GM21576 (cell line): ENCODE measurements at regions not wholly inside any gene's neighbourhood (a gene's known extent, or its start where the extent isn't known, plus 50 kb on each side); places are given as distances from the start of the nearest gene placed in this dataset.
"Not testable (repeated sequence)": the region's sequence is repeated elsewhere in the genome, so short reads cannot be mapped to it uniquely, and the experiment has no call there.

Experiments
- ATAC-seq: cut with Tn5 transposase; IDR thresholded peaks from one replicate; pipeline ENCODE4 v1.9.1; 2021; ENCODE audit warnings: mild to moderate bottlenecking, moderate library complexity; ENCODE audit not compliant: unreplicated experiment

- ATAC-seq, result peak; percentile 53
Observed at GRCh38 chr3:103134023-103134724, 699.4 kb downstream of the ZPLD1 start.

DNA sequence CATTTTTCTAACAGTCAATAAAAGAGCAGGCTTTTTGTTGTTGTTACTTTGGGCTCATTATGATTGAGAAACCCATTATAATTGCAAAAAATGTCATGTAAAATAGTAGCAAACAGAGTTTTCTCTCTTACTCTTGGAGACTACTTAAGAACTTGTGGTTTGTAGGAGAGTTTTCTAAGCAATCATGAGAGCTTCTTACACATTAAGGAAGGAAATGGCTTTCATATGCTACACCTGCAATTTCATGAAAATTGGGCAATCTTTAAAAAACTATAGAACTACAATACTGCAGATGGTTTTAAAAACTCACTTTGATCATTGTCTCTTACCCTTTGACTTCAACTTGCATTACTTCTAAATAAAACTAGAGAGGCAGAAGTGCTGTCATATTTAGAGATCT is 701.8 kb downstream of the ZPLD1 start:
- ATAC-seq, result no peak

- ATAC-seq, result no peak
Observed at GRCh38 chr3:103137830-103138229, 703.0 kb downstream of the ZPLD1 start.

- no peak for ATAC-seq
Observed at GRCh38 chr3:103158183-103158582, 723.4 kb downstream of the ZPLD1 start.

- ATAC-seq, result no peak
Observed at GRCh38 chr3:103166890-103167289, 732.1 kb downstream of the ZPLD1 start.

- ATAC-seq, result no peak
Observed at GRCh38 chr3:103167850-103168249, 733.0 kb downstream of the ZPLD1 start.

GRCh38 chr3:103169289-103169688 is 734.5 kb downstream of the ZPLD1 start:
- ATAC-seq, result no peak

GRCh38 chr3:103170651-103171050 is 735.8 kb downstream of the ZPLD1 start:
- no peak for ATAC-seq

GRCh38 chr3:103173940-103174339 is 739.1 kb downstream of the ZPLD1 start:
- no peak for ATAC-seq

- ATAC-seq, result no peak
Observed at GRCh38 chr3:103181160-103181559, 746.3 kb downstream of the ZPLD1 start.

DNA sequence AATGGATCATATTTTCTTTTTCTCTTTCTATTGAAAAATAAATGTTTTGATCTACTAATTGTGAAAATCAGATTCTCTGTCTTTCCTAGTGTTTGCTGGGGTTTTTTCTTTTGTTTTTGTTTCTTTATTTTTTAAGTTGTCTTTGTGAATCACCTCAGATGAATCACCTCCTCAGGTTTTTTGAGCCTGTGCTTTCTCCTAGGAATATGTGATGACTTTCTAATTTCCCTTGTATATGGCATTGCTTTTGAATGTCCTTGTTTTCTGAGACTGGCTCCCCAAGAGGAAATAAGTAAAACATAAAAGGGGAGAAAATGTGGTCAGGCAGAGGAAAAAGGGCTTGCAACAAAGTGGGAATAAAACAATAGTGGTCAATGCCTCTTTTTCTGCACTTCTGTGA is 750.0 kb downstream of the ZPLD1 start:
- no peak for ATAC-seq

DNA sequence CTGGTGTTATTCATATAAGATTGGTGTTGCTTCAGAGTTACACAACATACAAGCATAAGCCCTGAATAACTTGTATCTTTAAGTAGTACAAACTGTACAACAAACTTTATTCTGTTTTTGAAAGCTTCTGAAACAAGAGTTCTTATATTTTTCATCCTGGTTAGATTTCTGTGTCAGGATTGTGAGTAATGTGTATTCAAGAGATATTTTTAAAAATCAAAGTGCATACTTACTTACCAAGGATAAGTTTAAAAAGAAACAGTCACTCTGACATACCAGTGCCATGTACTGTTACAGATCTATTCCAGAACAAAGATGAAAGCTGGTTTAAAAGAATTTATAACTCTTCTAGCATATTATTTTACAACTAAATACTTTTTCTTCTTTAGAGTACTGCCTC is 755.1 kb downstream of the ZPLD1 start:
- no peak for ATAC-seq

GRCh38 chr3:103195216-103195615 is 760.4 kb downstream of the ZPLD1 start:
- no peak for ATAC-seq

DNA sequence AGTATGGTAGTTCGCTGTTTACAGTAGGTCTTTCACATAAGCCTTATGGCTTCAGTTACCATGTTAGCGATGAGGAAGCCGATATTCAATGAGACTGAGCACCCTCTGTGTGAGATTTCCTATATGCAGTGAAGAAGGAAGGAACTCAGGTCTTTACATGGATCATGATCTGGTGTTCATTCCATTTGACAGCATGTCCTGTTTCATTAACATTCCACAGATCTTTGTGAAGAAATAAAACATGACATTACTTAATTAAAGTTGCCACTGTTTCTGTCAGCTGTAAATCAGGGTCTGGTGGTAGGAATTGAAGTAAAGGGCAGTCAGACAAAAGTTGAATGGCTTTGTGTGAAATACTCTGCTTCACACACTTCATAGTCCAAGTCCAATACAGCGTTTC is 768.6 kb downstream of the ZPLD1 start:
- ATAC-seq, result no peak

- no peak for ATAC-seq
Observed at GRCh38 chr3:103210583-103210982, 775.8 kb downstream of the ZPLD1 start.

DNA sequence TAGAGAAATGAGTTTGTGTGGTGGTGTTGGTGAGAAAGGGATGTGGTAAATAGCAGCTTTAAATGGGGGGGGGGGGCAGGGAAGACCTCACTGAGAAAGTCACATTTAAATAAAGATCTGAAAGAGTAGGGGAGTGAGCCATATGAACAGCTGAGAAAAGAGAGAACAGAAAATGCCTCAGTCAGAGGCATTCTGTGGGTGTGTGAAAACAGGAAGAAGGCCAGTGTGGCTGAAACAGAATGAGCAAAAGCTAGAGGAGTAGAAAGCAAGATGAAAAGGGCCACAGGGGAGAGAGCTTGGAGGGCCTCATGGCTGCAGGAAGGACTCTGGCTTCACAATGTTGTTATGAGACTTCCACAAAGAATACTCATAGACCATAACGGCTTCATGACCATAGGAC is 783.3 kb downstream of the ZPLD1 start:
- peak; percentile 100 for ATAC-seq

GRCh38 chr3:103218793-103219192 is 784.0 kb downstream of the ZPLD1 start:
- no peak for ATAC-seq

- no peak for ATAC-seq
Observed at GRCh38 chr3:103227651-103228050, 792.8 kb downstream of the ZPLD1 start.

DNA sequence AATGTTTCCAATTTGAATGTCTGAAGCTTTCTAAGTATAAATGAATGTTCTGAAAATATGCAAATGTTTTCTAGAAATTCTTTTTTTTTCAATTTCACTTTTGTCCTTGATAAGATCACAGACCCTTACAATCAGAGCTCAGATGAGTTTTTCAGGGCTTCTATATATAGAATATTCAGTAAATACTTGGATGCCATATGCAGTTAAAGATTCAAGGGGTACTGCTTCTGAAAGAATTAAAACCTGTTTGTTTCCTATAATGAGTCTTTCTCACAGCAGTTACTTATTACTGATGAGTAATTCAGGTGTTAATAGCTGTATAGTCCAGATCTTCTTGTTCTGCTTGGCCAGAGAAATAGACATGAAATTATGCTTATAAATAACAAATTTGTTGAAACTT is 812.6 kb downstream of the ZPLD1 start:
- no peak for ATAC-seq

- ATAC-seq, result not testable (repeated sequence)
Observed at GRCh38 chr3:103254827-103255226, 820.0 kb downstream of the ZPLD1 start.

DNA sequence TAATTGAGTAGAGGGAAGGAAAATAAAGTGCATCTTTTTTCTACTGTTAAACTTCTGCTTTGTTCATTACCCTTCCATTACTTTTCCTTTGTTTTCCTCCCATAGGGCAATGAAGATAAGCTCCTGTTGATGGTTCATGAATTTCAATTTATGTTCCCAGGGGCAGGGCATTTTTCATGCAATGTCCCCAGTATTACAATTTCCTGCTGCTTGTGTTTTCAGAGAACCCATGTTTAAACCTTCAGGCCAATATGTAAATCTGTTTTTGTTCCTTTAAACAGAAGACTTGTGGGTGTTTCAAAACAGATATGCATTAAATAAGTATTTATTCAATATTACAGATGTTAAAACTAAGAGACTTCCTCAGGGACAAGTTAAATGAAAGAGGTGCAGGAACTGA is 834.5 kb downstream of the ZPLD1 start:
- ATAC-seq, result no peak

- ATAC-seq, result no peak
Observed at GRCh38 chr3:103271575-103271974, 836.8 kb downstream of the ZPLD1 start.

DNA sequence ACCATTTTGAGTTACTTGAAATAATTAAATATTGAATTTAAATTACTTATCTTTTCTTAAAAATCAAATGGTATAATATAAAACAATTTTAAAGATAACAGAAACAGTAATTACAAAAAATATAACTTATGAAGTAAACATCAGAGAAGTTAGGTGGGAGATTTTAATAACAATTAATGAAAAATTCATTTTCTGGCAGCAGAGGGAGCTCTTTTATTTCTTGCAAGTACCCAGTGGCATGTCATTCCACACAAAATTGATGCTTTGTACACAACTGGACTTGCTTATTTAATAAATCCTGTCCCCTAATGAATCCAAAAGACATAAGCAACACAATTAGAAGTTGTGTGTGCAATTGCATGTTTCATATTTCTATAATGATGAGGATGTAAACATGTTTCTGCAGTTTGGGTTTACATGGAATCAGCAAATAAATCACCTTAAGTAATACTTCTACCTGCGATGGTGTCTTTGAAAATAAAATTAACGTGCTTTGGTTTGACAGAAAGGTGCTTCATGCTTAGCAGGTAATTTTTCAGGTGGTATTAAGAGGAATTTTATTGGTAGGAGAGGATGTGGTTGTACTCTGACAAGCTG is 861.3 kb downstream of the ZPLD1 start:
- ATAC-seq, result no peak
